ENCODE measurements at regions not wholly inside any gene's neighbourhood (a gene's known extent, or its start where the extent isn't known, plus 50 kb on each side); places are given as distances from the start of the nearest gene placed in this dataset.
A peak's percentile ranks its signal among the peaks of the same experiment; 100 is the strongest.
"Not testable (repeated sequence)": the region's sequence is repeated elsewhere in the genome, so short reads cannot be mapped to it uniquely, and the experiment has no call there.

DNA sequence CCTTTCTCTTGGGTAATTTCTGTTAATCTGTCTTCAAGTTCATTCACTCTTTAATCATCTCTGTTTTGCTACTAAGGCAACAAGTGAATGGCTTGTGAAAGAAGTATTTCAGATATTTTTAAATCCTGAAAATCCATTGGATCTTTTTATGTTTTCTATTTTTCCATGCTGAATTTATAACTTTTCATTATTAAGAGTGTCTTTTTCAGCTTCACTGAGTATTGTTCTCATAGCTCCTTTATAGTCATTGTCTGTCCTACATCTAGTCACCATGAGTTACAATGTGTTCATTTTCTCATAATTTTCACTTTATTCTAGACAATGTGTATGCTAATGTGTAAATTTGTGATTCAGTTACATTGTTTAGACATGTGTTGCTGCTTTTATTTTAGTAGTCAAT is 556.4 kb downstream of the TUSC1 start:
- H3K27me3 ChIP-seq, result no peaks in the 10 kb centered on the region
- DNase-seq, result no peak

DNA sequence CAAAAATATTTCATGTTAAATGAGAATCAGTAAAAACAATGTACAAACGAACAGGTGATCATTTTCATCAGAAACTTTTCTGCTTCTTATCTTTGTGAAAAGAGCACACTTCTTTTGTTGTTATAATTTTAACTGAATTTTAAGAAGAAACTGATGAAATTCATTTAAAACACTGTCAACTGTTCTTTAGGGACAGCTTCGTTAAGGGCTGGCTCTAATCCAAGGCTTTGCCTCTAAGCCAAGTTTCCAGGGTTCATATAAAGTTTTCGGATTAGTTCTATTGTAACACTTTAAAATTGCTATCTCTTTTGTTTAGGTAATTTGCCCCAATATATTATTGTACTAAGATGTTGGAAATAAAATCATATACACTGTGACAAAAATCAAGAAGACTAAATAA is 559.2 kb downstream of the TUSC1 start:
- Histone ChIP-seq H3K4me1 (no peaks in the 10 kb centered on the region), H3K9me3 (replicated peaks) (no peaks in the 10 kb centered on the region), H3K4me3 (no peak overlapping the region), H3K36me3 (no peaks in the 10 kb centered on the region), H3K27me3 (no peaks in the 10 kb centered on the region), H3K27ac (no peak overlapping the region)
- DNase-seq, result no peak

More for the DNA sequence above, 556.4 kb downstream of the TUSC1 start:
- Histone ChIP-seq H3K27ac (no peak overlapping the region), H3K4me1 (no peaks in the 10 kb centered on the region), H3K36me3 (no peaks in the 10 kb centered on the region), H3K9me3 (replicated peaks) (no peaks in the 10 kb centered on the region), H3K4me3 (no peak overlapping the region)

DNA sequence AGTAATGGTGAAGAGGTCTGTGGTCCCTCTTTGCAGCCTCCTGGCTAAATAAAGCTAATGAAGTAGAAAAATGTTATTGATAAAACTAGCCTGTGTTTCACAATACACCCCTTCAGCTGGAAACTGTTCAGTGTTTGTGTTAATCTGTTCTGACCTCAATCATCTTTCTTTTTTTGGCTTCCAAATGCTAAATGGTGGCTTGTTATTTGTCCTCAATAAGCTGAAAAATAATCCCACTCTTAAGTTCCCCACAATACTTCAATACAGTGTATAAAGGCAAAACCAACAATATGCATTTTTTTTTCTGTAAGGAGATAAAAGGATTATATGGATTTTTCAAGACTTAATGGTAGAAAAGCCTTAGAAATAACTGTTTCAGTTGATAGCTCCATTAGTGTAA is 560.5 kb downstream of the TUSC1 start:
- DNase-seq, result no peak

DNA sequence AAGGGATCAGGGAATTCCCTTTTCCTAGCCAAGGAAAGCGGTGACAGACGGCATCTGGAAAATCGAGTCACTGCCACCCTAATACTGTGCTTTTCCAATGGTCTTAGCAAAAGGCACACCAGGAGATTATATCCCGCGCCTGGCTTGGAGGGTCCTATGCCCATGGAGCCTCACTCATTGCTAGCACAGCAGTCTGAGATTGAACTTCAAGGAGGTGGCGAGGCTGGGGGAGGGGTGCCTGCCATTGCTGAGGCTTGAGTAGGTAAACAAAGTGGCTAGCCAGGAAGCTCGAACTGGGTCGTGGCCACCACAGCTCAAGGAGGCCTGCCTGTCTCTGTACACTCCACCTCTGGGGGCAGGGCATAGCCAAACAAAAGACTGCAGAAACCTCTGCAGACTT is 556.5 kb upstream of the IZUMO3 start:
- H3K36me3 ChIP-seq; H3K4me1 ChIP-seq; DNase-seq; H3K27me3 ChIP-seq; H3K9me3 ChIP-seq (replicated peaks); H3K27ac ChIP-seq; H3K4me3 ChIP-seq: not testable (repeated sequence)

More for the DNA sequence above, 560.5 kb downstream of the TUSC1 start:
- Histone ChIP-seq H3K27ac (no peak overlapping the region), H3K36me3 (no peaks in the 10 kb centered on the region), H3K4me3 (no peak overlapping the region), H3K27me3 (no peaks in the 10 kb centered on the region), H3K9me3 (replicated peaks) (no peaks in the 10 kb centered on the region), H3K4me1 (no peaks in the 10 kb centered on the region)

DNA sequence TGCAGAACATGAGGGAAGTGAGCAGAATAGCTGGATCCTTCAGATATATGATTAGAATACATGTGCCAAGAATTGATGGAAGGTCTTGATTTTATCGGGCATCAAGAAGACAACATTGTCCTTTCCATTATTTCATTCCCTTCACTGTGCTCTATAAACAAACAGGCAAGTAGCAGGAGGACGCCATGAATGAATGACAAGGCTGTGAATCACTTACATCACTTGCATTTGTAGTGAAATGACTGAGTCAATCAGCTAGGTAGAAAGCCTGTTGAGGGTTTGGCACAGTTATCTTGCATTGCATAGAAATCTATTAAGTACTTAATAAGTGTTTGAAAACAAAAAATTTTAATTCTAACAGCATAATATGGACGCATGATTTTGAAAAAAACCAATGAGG is 548.8 kb upstream of the IZUMO3 start:
- no peaks in the 10 kb centered on the region for H3K9me3 ChIP-seq (replicated peaks)

DNA sequence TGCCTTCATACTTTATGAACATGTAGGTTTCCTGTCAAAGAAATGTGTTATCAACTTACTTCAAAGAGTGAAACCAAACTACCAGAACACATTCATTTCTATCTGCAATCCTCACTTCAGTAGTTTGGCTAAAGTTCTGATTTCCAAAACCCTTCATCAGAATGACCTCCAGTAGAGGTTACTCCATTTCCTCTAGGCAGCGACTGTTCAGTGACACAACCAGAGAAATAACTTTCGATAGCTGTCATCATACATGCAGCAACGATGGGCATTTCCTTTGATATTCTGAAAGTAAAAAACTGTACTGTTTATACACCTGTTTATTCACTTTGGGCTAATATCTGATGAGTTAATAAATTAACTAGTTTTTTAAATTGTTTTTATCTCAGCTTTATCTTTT is 532.5 kb upstream of the IZUMO3 start:
- Histone ChIP-seq H3K9me3 (replicated peaks) (no peaks in the 10 kb centered on the region), H3K4me1 (no peaks in the 10 kb centered on the region), H3K4me3 (no peak overlapping the region), H3K27me3 (no peaks in the 10 kb centered on the region), H3K36me3 (no peaks in the 10 kb centered on the region), H3K27ac (no peak overlapping the region)
- no peak for DNase-seq

More for the DNA sequence above, 548.8 kb upstream of the IZUMO3 start:
- Histone ChIP-seq H3K27ac (no peak overlapping the region), H3K4me1 (no peaks in the 10 kb centered on the region), H3K4me3 (no peak overlapping the region), H3K27me3 (no peaks in the 10 kb centered on the region), H3K36me3 (no peaks in the 10 kb centered on the region)
- no peak for DNase-seq

DNA sequence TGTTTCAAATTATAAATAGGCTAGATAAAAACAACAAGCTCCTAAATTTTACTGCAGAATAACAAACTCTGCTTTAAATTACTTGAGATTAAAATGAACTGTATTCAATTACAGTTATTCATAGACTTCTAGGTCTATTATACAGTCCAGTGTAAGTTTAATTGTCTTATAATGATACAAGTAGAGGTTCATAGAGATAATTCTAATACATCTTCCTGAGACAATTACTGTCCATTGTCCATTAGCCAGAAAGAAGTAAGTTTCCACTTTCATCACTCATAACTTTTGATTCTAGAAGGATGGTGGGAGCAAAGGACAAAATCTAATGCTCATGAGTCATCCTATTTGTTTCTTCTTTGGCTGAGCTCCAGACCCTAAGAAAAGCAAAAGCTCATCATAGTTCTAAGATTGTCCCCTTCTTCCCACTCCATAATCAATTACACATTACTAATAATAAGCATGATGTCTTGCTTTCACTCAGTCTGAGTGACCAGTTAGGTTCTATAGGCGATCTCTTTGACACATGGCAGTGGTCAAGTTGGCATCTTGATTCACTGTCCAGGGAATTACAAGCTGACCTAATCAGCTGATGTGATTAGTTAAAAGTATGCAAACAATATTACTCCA is 502.5 kb upstream of the IZUMO3 start:
- no peak for DNase-seq
- no peaks in the 10 kb centered on the region for H3K4me1 ChIP-seq
- H3K27me3 ChIP-seq, result no peaks in the 10 kb centered on the region
- H3K4me3 ChIP-seq, result no peak overlapping the region
- H3K36me3 ChIP-seq, result no peaks in the 10 kb centered on the region
- no peaks in the 10 kb centered on the region for H3K9me3 ChIP-seq (replicated peaks)
- no peak overlapping the region for H3K27ac ChIP-seq

DNA sequence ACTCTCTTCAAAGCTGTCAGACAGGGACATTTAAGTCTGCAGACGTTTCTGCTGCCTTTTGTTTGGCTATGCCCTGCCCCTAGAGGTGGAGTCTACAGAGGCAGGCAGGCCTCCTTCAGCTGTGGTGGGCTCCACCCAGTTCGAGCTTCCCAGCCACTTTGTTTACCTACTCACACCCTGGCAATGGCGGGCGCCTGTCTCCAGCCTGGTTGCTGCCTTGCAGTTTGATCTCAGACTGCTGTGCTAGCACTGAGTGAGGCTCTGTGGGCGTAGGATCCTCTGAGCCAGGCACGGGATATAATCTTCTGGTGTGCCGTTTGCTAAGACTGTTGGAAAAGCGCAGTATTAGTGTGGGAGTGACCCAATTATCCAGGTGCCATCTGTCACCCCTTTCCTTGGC is 499.8 kb upstream of the IZUMO3 start:
- H3K9me3 ChIP-seq (replicated peaks); H3K27me3 ChIP-seq; H3K36me3 ChIP-seq; H3K27ac ChIP-seq; H3K4me1 ChIP-seq; H3K4me3 ChIP-seq; DNase-seq: not testable (repeated sequence)

DNA sequence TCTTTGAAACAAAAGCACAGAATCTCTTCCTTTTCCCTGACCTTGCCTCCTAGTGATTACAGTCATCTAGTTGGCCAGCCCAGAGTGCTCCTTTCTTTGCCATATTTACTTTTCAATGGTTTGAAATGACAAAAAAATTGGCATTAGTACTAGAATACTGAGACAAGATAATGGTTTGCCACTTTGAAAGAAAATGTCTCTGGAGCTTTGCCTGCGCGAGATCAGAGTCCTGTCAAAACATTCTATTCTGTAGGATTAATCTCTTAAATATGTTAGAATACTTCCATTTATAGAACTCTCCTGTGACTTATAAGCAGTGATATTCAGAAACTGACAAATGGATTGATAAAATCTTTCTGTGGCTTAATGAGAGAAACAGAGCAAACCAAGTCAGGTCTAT is 484.0 kb upstream of the IZUMO3 start:
- Histone ChIP-seq H3K4me1 (no peaks in the 10 kb centered on the region), H3K27me3 (no peaks in the 10 kb centered on the region), H3K9me3 (replicated peaks) (no peaks in the 10 kb centered on the region), H3K4me3 (no peak overlapping the region), H3K27ac (no peak overlapping the region), H3K36me3 (no peaks in the 10 kb centered on the region)
- no peak for DNase-seq

DNA sequence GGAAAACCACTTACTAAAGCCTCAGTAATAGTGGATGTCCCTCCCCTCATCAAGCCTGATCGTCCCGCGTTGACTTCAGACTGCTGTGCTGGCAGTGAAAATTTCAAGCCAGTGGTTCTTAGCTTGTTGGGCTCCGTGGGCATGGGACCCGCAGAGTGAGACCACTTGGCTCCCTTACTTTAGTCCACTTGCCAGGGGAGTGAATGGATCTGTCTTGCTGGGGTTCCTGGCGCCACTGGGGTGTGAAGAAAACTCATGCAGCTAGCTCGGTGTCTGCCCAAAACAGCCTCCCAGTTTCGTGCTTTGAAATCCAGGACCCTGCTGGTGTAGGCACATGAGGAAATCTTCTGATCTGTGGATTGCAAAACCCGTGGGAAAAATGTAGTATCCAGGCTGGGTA is 480.0 kb upstream of the IZUMO3 start:
- no peak overlapping the region for H3K4me3 ChIP-seq
- DNase-seq, result no peak
- no peaks in the 10 kb centered on the region for H3K27me3 ChIP-seq
- H3K4me1 ChIP-seq, result no peaks in the 10 kb centered on the region
- H3K27ac ChIP-seq, result no peak overlapping the region
- no peaks in the 10 kb centered on the region for H3K36me3 ChIP-seq
- H3K9me3 ChIP-seq (replicated peaks), result no peaks in the 10 kb centered on the region

DNA sequence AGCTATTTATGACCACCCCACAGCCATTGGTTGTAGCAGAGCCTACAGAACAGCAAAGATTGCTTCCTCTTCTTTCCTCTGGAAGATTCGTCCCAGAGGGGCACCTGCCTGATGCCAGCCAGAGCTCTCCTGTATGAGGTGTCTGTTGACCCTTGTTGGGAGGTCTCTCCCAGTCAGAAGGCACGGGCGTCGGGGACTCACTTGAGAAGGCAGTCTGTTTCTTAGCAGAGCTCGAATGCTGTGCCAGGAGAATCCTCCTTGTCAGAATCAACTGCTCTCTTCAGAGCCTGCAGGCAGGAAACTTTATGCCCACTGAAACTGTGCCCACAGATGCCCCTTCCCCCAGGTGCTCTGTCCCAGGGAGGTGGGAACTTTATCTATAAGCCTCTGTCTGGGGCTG is 479.5 kb upstream of the IZUMO3 start:
- Histone ChIP-seq H3K36me3 (no peaks in the 10 kb centered on the region), H3K4me3 (no peak overlapping the region), H3K27me3 (no peaks in the 10 kb centered on the region), H3K27ac (no peak overlapping the region), H3K9me3 (replicated peaks) (no peaks in the 10 kb centered on the region), H3K4me1 (no peaks in the 10 kb centered on the region)
- DNase-seq, result no peak

DNA sequence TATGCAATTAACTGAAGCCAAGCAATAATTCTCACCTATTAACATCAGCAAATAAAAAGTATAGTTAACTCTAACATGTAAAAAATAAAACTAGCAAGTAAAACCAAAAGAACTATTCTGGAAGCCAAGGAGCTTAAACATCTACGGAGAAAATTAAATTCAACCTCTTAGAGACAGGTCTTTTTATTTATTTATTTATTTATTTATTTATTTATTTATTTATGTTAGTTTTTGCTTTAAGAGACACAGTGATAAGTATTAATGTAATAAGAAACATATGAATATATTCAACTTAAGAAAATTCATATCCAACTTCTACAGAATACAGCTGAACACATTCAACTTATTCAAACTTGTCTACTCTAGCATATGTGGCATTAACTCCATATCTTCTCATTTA is 472.1 kb upstream of the IZUMO3 start:
- DNase-seq, result no peak
- Histone ChIP-seq H3K36me3 (no peaks in the 10 kb centered on the region), H3K4me1 (no peaks in the 10 kb centered on the region), H3K4me3 (no peak overlapping the region), H3K27me3 (no peaks in the 10 kb centered on the region), H3K9me3 (replicated peaks) (no peaks in the 10 kb centered on the region), H3K27ac (no peak overlapping the region)

DNA sequence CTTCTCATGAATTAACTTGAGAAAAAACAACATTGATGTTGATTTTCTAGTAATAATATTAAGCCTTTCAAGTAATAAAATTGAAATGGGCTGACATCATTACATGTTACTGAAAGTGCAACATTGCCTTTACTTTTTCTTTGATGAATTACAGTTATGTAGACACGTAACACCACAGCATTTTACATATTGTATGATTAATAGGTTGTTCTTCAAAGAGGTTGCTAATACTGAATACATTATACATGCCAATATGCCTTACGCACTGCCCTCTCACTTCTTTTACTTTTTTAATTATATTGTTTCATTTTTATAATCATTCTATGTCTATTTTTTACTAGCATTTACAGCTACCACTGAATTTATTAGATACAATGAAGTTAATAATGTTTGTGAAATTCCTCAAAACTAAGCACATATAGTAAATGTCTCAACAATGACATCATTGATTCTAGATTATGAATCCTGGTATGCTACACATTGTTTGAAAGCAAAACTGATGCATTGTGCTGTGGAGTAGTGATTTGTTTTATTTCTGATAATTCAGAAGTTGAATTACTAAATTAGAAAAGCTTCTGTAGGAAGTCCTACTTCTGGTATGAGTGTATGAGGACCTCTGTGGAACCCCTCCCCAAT is 464.4 kb upstream of the IZUMO3 start:
- no peaks in the 10 kb centered on the region for H3K4me1 ChIP-seq
- H3K27me3 ChIP-seq, result no peaks in the 10 kb centered on the region
- H3K4me3 ChIP-seq, result no peak overlapping the region
- no peaks in the 10 kb centered on the region for H3K36me3 ChIP-seq
- no peak overlapping the region for H3K27ac ChIP-seq
- DNase-seq, result no peak
- no peaks in the 10 kb centered on the region for H3K9me3 ChIP-seq (replicated peaks)

DNA sequence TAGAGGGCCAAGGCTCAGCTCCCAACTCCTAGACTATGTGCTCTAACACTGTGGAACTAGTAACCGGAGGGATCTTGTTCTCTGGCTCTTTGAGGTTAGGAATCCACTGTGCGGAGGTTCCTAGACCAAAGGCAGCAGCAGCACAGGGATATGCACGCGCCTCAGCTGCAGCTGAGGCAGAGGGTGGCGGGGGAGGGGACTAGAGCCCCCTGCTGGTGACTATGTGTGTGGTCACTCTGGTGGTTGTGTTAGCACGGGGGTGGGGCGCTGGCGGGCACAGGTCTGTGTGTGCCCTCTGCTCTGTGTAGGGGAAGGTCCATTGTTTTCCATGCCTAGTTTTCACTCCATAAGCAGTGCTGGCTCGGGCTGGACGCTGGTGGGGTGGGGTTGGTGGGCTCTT is 458.0 kb upstream of the IZUMO3 start:
- peak; percentile 3 to 13 for DNase-seq
- Histone ChIP-seq H3K4me3 (no peak overlapping the region), H3K4me1 (no peaks in the 10 kb centered on the region), H3K27ac (no peak overlapping the region), H3K9me3 (replicated peaks) (no peaks in the 10 kb centered on the region), H3K27me3 (no peaks in the 10 kb centered on the region), H3K36me3 (no peaks in the 10 kb centered on the region)

DNA sequence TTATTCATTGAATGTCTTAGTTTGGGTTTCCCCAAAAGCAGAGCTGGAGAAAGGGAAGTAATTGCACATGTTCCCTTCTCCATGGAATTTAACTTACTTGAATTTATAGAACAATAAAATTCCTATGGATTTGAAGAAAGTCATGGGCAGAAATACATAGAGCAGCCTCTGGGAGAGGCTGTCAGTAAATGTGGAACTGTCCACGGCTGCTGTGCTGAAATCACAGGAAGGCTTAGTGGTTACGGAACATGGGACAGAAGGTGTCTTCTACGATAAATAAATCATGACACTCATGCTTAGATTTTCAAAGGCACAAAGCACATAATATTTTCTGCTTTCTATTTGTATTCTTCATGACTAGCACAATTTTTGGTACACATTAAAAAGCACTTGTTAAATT is 440.6 kb upstream of the IZUMO3 start:
- DNase-seq, result peak in 1 of 2 experiments; percentile 14

DNA sequence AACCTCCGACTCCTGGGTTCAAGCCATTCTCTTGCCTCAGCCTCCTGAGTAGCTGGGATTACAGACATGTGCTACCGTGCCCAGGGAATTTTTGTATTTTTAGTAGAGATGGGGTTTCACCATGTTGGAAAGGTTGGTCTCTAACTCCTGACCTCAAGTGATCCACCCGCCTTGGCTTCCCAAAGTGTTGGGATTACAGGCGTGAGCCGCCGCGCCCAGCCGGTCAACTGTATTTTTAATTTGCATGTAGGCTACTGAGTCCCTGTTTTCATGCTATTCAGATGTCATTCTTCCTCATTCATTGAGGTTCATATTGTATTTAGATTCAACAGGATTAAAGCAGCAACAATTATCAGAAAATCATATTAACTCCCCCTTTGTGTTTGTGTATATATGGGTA is 425.1 kb upstream of the IZUMO3 start:
- H3K27me3 ChIP-seq; H3K36me3 ChIP-seq; H3K9me3 ChIP-seq (replicated peaks); H3K4me3 ChIP-seq; H3K27ac ChIP-seq; DNase-seq; H3K4me1 ChIP-seq: not testable (repeated sequence)

More for the DNA sequence above, 440.6 kb upstream of the IZUMO3 start:
- no peak overlapping the region for H3K27ac ChIP-seq
- no peaks in the 10 kb centered on the region for H3K27me3 ChIP-seq
- H3K4me1 ChIP-seq, result no peaks in the 10 kb centered on the region
- H3K36me3 ChIP-seq, result no peaks in the 10 kb centered on the region
- H3K4me3 ChIP-seq, result no peak overlapping the region
- no peaks in the 10 kb centered on the region for H3K9me3 ChIP-seq (replicated peaks)

Measured in SJCRH30 (cell line).